NCI-H2171 (cell line): ENCODE measurements at regions not wholly inside any gene's neighbourhood (a gene's known extent, or its start where the extent isn't known, plus 50 kb on each side); places are given as distances from the start of the nearest gene placed in this dataset.
A peak's percentile ranks its signal among the peaks of the same experiment; 100 is the strongest.
"Not testable (repeated sequence)": the region's sequence is repeated elsewhere in the genome, so short reads cannot be mapped to it uniquely, and the experiment has no call there.

Experiments
- DNase-seq: peaks from one replicate; lab custom pipeline; 2025; lab: John Stamatoyannopoulos, UW

DNA sequence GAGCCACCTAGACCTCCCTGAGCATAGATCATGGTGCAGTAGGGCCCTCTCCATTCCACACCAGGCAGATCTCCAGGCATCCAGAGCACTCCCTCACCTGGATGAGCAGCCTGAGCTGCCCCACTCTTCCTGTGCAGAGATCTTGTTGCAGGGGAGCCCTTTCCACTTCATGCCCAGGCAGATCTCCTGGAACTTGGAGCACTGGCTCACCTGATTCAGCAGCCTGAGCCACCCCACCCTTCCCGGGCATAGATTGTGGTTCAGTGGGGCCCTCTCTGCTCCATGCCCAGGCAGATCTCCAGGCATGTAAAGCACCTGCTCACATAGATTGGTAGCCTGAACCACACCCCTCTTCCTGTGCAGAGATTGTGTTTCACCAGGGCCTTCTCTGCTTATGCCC lies 78.0 kb downstream of the SEC16B start:
- no peak for DNase-seq

DNA sequence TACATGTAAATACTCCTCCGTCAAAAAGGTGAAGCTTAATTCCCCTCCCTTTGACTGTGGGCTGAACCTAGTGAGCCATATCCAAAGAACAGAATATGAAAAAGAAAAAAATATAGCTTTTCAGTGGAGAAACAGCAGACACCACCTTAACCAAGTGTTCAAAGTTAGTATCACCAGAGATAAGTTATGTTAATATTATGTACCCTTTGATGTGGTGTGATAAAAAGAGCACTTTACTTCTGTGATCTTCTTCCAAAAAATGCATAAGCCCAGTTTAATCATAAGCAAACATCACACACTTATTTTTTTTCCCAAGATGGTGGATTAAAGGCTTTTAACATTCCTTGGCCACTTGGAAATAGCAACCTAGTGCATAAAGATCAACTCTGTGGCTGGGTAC lies 79.4 kb downstream of the SEC16B start:
- no peak for DNase-seq

DNA sequence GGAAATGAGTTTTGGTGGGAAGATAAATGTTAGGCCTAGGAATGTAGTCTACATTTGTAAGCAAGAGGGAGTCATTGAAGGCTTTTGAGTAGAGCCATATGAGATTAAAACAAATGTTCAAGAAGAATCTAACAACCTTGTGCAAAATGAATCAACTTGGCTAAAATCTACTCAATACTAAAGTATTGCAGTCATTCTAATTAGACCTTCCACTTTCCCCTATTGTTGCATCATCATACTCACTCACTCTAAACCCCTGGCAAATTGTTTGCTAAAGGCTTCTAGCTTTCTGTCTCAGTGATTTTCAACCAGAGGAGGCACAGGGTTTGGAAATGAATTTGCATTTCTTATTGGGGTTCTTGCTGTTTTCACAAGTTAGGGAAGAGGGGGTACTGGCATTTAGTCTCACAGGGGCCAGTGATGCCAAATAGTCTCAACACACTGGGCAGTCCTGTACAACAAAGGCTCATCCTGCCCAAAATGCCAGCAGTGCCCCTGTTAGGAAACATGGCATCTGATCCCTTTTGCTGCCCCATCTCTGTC lies 85.3 kb downstream of the SEC16B start:
- DNase-seq = no peak

DNA sequence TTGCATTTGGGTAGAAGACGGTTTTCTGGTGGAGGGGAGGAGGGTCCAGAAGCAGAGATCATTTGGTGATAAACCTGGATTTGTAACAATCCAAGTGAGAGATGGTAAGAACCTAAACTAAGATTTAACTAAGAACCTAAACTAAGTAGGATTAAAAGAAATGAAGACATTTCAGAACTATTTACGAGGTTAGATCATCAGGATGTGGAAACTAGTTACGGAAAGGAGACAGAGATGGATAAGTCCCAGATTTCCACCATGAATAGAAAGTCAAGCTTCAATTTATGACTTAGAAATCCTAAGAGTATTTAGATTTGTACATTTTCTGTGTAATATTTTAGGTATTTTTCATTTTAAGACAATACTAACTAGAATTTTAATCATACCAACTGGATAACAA lies 86.3 kb downstream of the SEC16B start:
- no peak for DNase-seq

DNA sequence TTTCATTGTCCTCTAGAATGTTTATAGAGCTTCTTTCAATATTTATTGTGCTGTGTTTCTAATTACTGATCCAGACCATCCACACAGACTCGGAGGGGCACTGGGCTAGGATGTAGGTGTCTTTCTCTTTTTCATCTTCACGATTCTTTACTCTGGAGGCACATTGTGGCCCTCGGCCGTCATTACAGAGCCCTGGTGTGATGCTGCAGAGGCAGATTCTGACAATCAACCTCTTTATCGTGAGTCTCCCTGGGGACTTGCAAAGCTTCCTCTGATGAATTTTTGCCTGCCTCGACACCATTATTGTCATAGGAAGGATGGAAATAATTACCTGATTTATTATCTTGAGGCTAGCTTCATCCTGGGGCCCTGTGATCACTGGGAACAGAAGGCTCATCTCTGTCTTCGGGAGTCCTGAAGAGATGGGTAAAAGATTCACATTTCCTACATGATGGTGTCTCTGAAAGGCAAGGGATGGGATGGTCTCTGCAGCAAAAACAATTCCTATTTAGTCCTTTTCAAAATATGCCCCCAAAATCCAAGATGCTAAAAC lies 89.4 kb downstream of the SEC16B start:
- DNase-seq = no peak

DNA sequence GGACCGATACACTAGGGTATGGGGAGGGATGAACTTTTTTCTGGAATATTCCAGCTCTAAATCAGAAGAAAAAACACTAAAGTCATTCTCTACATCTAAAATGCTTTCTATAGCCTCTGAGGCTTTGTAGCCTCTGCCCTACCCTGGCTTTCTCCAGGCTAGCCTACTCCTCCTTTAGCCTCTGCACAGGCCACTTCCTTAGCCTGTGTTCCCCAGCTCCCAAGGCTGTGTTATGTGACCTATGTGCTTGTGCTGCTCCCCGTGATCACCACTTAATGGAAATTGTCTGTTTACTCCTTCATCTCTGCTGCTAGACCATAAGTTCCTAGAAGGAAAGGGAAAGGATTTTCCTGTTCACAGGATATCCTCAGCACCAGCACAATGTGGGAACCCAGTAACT lies 92.8 kb downstream of the SEC16B start:
- DNase-seq = no peak

DNA sequence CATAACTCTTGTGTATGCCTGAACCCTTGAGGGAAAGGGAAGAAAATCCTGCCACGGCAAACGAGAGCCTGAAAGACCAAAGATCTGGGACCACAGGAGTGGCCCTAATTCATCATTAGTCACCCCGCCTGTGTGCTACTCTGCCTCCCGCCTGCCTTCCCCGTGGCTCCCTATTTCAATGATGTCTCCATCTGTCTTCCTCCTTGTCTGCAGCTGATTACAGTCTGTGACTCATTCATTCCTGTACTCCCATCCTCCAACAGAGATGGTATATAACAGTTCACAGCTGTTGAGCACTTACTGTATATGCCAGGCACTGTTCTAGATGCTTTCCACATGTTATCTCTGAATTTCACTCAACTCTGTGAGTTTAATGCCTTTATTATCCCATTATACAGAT lies 96.6 kb downstream of the SEC16B start:
- DNase-seq = no peak

DNA sequence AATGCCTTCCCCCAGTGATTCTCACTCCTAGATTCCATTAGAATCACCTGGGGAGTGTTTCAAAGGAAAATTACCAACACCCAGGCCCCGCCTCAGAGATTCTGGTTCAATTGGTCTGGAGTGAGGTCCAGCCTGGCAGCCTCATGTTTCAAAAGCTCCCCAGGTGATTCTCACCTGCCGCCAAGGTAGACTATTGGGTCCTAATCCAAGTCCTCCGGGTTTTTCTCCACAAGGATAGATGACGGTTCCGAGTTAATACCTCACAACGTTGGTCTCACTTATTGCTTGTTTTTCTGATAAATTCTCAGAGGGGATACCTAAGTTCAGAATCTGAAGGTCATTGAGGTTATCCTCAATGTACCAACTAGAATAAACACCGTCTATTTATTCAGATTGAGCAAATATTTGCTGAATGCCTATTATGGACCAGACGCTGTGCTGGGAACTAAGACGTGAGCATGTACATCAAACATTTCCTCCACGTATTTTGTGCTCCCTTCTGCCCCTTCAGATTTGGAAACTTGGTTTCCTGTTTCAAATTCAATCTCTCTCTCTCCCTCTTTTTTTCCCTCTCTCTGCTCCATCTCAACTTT lies 97.5 kb downstream of the SEC16B start:
- DNase-seq = no peak

DNA sequence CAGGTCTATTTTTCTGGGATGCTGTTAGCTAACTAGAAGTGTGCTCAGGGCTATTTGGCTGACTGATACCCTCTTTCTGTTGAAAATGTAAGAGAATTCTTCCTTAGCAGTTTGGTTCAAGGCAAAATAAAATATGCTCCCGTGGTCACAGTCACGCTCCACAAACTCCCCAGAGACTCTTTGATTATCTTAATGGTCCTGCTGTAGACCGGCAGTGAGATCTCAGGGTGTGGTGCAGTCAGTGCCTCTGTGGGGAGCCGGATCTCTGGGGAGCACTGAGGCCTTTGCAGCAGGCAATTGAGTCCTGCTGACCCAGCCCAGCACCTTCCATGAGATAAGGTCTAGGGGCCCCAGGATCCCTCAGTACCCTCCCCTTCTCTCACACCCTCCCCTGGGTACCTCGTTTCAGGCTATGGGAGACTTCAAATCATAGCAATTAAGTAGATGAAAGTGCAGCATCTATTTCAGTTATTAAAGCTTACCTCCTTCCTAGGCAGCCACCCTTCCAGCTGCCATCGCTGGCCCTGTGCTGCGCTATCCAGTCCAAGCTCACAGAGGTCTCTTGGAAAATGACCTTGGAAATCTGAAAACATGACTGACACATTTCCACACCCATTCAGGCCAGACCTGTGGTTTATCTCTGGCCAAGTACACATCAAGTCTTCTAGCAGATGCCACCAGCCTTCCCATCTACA lies 98.1 kb downstream of the SEC16B start:
- DNase-seq = no peak

DNA sequence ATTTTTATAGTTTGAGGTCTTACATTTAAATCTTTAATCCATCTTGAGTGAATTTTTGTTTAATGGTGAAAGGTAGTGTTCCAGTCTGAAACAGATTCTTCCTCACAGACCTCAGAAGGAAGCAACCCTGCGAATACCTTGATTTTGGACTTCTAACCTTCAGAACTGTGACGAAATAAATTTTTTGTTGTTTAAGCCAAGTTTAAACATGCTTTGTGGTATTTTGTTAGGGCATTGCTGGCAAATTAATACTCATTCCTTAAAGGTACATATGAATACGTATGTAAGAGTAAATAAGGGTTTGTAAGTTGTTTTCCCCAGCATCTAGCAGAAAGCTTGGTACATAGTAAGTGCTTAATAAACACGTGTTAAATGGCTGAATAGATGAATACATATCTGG lies 100.3 kb downstream of the SEC16B start:
- DNase-seq = no peak

DNA sequence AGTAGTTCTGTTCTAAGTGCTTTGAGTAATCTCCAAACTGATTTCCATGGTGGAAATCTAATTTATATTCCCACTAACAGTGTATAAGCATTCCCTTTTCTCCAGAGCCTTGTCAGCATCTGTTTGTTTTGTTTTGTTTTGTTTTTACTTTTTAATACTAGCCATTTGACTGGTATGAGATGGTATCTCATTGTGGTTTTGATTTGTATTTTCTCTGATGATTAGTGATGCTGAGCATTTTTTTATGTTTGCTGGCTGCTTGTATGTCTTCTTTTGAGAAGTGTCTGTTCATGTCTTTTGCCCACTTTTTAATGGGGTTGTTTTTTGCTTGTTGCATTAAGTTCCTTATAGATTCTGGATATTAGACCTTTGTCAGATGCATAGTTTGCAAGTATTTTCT lies 100.8 kb downstream of the SEC16B start:
- not testable (repeated sequence) for DNase-seq

DNA sequence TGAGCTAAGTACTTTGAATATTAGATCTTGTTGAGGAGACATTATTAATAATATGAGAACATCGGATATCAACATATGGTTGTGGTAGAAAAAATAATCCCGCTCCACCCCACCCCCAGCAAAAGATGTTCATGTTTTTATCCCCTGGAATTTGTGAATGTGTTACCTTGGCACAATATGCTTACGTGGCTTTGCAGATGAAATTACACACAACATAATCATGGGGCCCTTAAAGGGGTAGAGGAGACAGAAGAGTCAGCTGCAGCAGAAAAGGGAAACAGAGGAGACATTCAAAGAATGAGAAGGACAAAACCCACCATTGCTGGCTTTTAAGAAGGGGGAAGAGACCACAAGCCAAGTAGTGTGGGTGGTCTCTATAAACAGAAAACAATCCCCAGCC lies 104.1 kb downstream of the SEC16B start:
- DNase-seq = no peak

DNA sequence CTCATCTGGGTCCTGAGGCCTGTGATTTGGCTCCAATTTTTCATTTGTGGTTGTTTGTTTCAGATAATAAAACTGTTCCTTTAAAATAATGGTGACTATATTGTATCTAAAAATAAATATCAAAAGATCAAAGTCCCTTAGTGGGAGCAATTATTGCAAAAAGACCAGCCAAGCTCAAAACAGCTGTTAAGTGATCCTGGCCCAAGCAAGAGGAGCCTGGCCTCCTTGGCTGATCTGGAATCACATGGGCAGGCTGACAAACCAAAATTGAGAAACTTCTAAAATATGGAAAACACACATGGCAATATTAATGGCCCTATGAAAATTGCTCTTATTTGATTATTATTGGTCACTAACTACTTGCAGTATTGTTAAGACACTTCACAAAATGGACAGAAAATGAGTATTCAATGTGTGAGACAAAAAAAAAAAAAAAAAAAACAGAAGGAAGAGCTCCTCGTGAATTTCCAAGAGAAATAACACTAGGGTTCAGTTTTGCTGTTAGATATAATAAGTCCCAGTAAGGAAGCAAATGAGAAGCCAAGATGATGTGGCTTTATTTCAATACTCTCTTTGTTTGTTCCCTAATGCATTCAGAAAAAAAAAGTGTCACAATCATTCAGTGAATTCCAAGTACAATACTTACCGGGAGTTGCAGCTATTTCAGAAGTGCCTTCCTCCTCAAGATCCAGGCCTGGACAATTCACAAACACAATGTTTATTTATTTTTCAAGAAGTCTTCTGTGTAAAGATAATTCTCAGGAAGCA lies 105.1 kb downstream of the SEC16B start:
- DNase-seq = no peak

DNA sequence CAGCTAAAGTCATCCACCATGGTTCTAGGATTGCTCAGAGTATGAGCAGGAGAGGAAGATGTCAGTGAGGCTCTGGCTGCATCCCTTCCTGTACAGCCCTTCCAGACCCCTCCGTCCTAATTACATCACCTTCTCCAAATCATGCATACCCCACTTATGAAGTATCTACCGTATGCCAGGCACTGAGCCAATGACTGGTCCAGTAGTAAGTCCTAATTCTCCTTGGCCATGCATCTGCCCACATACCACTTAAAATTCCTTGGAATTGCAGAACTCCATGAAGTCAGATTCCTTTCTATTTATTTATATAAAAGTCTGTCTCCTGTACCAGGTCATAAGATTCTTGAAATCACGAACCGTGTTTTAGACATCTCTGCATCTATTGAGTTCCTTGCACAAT lies 106.1 kb downstream of the SEC16B start:
- no peak for DNase-seq

DNA sequence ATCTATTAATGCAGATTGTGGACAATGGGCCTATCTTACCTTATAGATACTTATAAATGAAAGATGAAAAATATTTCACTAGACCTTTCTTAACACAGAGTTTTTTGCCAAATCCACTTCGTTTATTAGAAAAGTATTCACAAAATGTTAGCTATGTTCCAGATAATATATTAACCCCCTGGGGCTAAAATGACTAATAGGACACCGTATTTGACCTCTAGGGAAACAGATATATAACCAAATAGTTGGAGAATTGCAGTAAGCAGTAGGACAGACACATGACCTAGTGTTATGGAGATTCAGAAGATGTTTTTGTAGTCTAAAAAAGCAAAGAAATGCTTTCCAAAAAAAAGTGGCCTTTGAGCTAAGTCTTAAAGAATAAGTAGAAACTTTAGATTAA lies 106.9 kb downstream of the SEC16B start:
- no peak for DNase-seq

DNA sequence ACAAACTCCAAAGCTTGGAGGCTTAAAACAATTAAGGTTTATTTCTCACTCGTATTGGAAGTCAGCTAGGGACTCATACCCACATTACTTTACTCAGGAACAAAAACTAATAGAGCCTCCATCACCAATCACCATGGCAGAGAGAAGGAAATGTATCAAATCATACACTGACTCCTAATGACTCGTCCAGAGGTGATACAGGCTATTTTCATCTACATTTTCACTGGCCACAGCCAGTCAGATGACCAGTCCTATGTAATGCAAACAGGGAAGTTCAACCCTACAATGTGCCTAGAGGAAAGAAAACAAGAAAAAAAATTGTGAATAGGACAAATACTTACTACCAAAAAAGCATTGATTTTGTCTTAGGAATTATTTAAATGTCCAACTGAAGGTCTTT lies 110.3 kb downstream of the SEC16B start:
- no peak for DNase-seq

DNA sequence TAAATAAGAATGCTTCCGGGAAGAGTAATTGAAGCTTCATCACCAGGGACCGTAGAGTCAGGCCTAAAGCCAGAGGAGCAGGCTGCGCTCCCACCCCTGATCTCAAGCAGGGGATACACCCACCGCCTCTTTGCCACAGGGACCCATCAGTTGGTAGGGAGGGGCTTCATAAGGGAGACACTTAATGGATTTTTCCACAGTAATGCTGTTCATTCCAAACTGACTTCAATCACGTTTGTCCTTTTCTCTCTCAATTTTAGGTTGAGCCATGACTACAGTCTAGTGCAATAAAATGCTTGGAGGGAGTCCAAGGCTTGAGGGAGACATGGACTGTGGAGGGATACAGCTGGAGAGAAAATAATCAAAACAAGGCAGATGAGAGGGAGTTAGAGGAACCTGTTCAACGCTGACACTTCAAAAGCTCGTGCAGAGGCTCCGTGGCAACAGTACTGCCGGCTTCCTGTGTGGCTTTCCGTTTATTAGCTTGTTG lies 111.5 kb downstream of the SEC16B start:
- no peak for DNase-seq

DNA sequence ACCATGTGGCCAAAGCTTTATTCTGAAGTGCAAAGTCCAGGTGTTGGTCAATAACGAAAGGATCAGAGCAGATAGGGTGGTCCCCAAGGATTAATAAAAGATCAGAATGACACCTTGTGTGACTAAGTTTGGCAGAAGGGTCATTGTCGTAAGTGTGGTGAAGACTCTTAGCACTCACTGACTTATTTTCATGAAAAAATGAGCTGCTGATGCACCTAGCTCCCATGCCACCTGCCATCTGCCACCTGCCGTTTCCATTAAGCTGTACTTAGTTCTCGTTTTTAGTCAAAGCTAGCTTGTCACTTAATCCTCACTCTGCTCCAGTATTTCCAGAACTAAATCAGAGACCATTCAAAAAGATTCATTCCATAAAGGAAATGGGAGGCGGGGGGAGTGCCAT lies 112.6 kb downstream of the SEC16B start:
- peak; percentile 44 for DNase-seq

DNA sequence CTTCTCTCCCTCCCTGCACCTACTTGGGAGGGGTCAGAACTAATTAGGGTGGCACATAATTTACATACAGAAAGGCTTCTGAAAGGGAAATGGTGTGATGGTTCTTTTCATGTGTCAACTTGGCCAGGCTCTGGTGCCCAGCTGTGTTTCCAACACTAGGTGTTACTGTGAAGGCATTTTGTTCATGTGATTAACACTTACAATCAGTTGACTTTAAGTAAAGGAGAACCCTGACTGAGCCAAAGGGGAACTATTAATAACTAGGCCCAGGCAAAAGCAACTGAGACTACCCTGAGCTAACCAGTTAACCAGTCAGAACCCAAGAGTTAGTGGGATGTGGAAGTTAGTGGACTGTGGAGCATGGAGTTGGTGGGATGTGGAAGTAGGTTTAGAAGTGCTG lies 114.9 kb downstream of the SEC16B start:
- no peak for DNase-seq

DNA sequence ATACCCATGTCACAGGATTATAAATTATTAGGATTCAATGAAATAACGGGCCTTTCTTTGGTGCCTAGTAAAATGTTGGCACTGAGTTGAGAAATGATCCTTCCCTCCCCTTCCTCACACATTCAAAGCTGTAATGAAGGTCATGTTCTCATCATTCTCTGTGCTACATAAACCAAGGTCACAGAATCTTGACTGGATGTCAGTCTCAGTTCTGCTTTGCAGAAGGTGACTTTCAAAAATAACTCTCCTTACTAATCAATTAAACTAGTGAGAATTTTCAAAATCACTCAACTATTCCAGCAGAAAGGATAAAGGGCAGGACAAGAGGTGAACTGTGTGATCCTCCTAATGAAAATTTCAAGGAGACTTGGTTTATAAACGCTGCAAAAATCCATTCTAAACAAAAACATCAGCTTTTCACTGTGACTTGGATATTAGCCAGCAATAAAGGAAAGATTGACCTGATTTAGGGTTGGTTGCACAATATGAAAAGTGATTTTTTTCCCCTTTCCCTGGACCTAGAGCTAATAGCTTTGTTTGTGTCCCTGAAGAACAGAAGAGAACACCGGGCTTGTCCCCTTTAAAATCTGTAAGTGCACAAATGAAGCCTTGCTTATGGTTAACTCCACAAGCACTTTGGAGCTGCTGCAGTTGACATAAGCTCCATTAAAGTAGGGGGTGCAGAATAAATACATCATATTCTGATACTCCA lies 120.1 kb downstream of the SEC16B start:
- no peak for DNase-seq

DNA sequence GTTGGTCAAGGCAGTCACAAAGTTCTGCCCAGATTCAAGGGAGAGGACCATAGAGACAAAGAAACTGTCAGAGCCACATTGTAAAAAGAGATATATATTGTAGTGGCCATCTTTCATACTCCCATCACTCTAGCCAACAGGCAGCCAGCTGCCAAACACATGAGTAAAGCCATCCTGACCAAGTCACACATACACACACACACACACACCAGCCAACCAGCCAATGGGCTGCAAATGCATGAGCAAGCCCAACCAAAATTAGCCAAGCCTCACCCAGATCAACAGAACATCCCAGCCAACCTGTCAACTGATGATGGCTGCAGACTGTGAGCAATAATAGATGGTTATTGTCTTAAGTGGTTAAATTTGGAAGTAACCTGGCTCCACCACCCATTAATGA lies 120.7 kb downstream of the SEC16B start:
- DNase-seq = no peak

DNA sequence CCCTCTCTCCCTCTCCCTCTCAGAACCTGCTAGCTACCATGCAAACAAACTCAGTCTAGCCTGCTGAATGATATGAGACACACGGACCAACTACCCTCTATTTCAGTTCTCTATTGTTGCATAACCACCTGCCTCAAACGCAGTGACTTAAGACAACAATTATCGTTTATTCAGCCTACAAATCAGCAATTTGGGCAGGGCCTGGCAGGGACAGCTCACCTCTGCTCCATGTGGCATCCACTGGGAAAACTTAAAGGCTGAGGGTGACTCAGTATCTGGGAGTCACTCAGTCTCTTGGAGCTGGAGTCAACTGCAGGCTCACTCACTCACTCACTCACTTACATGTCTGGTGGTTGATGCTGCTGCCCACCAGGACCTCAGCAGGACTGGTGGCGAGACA lies 121.3 kb downstream of the SEC16B start:
- DNase-seq = no peak
